ENCODE measurements at regions not wholly inside any gene's neighbourhood (a gene's known extent, or its start where the extent isn't known, plus 50 kb on each side); places are given as distances from the start of the nearest gene placed in this dataset.

- BruUV-seq (replicated peaks): no TSS peak
- intact Hi-C loops (cut with micrococcal nuclease; ENCODE audit: unreplicated experiment): no loop called here
Measured at GRCh38 chr4:100026066-100026465, 76.0 kb upstream of the H2AZ1 start.

GRCh38 chr4:100023800-100024199 is 73.7 kb upstream of the H2AZ1 start:
- POLR2A ChIA-PET: no interaction called here
- BruUV-seq (replicated peaks): no TSS peak
- in situ Hi-C loops (cut with HindIII; ENCODE audit: low pct_unique_long_range_greater_than_20kb, low sequenced_read_pairs): no loop called here

More at GRCh38 chr4:100026066-100026465, 76.0 kb upstream of the H2AZ1 start:
- POLR2A ChIA-PET: no interaction called here
- no peaks in the 10 kb centered on the region for H3K36me3 ChIP-seq (ENCODE audit: control insufficient read depth, insufficient read depth, low read length)
- CTCF ChIA-PET: no interaction called here
- TF ChIP-seq SIN3A (IDR thresholded peaks at IDR 0.05; ENCODE audit: borderline replicate concordance, insufficient read depth, low read depth, low read length): no peak
- TF ChIP-seq TCF7L2 (IDR thresholded peaks at IDR 0.05; ENCODE audit: low read depth, low read length): no peak
- TF ChIP-seq, protein P1, sequence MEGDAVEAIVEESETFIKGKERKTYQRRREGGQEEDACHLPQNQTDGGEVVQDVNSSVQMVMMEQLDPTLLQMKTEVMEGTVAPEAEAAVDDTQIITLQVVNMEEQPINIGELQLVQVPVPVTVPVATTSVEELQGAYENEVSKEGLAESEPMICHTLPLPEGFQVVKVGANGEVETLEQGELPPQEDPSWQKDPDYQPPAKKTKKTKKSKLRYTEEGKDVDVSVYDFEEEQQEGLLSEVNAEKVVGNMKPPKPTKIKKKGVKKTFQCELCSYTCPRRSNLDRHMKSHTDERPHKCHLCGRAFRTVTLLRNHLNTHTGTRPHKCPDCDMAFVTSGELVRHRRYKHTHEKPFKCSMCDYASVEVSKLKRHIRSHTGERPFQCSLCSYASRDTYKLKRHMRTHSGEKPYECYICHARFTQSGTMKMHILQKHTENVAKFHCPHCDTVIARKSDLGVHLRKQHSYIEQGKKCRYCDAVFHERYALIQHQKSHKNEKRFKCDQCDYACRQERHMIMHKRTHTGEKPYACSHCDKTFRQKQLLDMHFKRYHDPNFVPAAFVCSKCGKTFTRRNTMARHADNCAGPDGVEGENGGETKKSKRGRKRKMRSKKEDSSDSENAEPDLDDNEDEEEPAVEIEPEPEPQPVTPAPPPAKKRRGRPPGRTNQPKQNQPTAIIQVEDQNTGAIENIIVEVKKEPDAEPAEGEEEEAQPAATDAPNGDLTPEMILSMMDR (IDR thresholded peaks at IDR 0.05): no peak
- TF ChIP-seq POLR2AphosphoS5 (IDR thresholded peaks at IDR 0.05; ENCODE audit: low read depth, low read length): no peak
- TF ChIP-seq, protein P2, sequence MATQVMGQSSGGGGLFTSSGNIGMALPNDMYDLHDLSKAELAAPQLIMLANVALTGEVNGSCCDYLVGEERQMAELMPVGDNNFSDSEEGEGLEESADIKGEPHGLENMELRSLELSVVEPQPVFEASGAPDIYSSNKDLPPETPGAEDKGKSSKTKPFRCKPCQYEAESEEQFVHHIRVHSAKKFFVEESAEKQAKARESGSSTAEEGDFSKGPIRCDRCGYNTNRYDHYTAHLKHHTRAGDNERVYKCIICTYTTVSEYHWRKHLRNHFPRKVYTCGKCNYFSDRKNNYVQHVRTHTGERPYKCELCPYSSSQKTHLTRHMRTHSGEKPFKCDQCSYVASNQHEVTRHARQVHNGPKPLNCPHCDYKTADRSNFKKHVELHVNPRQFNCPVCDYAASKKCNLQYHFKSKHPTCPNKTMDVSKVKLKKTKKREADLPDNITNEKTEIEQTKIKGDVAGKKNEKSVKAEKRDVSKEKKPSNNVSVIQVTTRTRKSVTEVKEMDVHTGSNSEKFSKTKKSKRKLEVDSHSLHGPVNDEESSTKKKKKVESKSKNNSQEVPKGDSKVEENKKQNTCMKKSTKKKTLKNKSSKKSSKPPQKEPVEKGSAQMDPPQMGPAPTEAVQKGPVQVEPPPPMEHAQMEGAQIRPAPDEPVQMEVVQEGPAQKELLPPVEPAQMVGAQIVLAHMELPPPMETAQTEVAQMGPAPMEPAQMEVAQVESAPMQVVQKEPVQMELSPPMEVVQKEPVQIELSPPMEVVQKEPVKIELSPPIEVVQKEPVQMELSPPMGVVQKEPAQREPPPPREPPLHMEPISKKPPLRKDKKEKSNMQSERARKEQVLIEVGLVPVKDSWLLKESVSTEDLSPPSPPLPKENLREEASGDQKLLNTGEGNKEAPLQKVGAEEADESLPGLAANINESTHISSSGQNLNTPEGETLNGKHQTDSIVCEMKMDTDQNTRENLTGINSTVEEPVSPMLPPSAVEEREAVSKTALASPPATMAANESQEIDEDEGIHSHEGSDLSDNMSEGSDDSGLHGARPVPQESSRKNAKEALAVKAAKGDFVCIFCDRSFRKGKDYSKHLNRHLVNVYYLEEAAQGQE (IDR thresholded peaks at IDR 0.05; ENCODE audit: insufficient read depth in 1 of 2, low read depth in 2 of 2, low read length in 1 of 2): no peak
- H3K9me3 ChIP-seq (ENCODE audit: control insufficient read depth, insufficient read depth, low read depth, low read length): no peaks in the 10 kb centered on the region
- no peak for ATAC-seq
- in situ Hi-C loops (cut with HindIII; ENCODE audit: low pct_unique_long_range_greater_than_20kb, low sequenced_read_pairs): no loop called here
- no peak overlapping the region for H3K4me3 ChIP-seq (ENCODE audit: low read depth in 2 of 2, low read length in 2 of 2)
- no peak for DNase-seq (ENCODE audit: low read depth, low spot score)
- H3K4me1 ChIP-seq (ENCODE audit: control insufficient read depth, insufficient read depth, low read length): no peaks in the 10 kb centered on the region
- H3K27ac ChIP-seq (ENCODE audit: low read length): no peak overlapping the region
- no peaks in the 10 kb centered on the region for H3K27me3 ChIP-seq (ENCODE audit: control insufficient read depth, insufficient read depth, low read length)

More at GRCh38 chr4:100023800-100024199, 73.7 kb upstream of the H2AZ1 start:
- CTCF ChIA-PET: no interaction called here
- H3K27me3 ChIP-seq (ENCODE audit: control insufficient read depth, insufficient read depth, low read length): no peaks in the 10 kb centered on the region
- H3K4me1 ChIP-seq (ENCODE audit: control insufficient read depth, insufficient read depth, low read length): no peaks in the 10 kb centered on the region
- intact Hi-C loops (cut with micrococcal nuclease; ENCODE audit: unreplicated experiment): no loop called here
- TF ChIP-seq, protein P2 (IDR thresholded peaks at IDR 0.05; ENCODE audit: insufficient read depth in 1 of 2, low read depth in 2 of 2, low read length in 1 of 2): no peak
- TF ChIP-seq, protein P1 (IDR thresholded peaks at IDR 0.05): no peak
- TF ChIP-seq TCF7L2 (IDR thresholded peaks at IDR 0.05; ENCODE audit: low read depth, low read length) (no peak), POLR2AphosphoS5 (IDR thresholded peaks at IDR 0.05; ENCODE audit: low read depth, low read length) (no peak), SIN3A (IDR thresholded peaks at IDR 0.05; ENCODE audit: borderline replicate concordance, insufficient read depth, low read depth, low read length) (no peak)
- no peaks in the 10 kb centered on the region for H3K9me3 ChIP-seq (ENCODE audit: control insufficient read depth, insufficient read depth, low read depth, low read length)
- ATAC-seq: no peak
- H3K4me3 ChIP-seq (ENCODE audit: low read depth in 2 of 2, low read length in 2 of 2): no peak overlapping the region
- H3K27ac ChIP-seq (ENCODE audit: low read length): no peak overlapping the region
- H3K36me3 ChIP-seq (ENCODE audit: control insufficient read depth, insufficient read depth, low read length): no peaks in the 10 kb centered on the region
- no peak for DNase-seq (ENCODE audit: low read depth, low spot score)
